DOHH2 (cell line): ENCODE measurements at regions not wholly inside any gene's neighbourhood (a gene's known extent, or its start where the extent isn't known, plus 50 kb on each side); places are given as distances from the start of the nearest gene placed in this dataset.

ENCODE experiments used
- H3F3A ChIP-seq: fragments of 200-600 bp; sonication (generic), shearing (Covaris generic); 2 replicates; pipeline ENCODE4 v1.6.0; 2016; ENCODE audit warnings: antibody characterized with exemption, mild to moderate bottlenecking; ENCODE audit not compliant: control insufficient read depth, insufficient read depth
- H3K27ac ChIP-seq: fragments of 200-600 bp; sonication (generic); 2 replicates; pipeline ENCODE4 v1.5.1; 2014; ENCODE audit warnings: low read depth, mild to moderate bottlenecking, low read length, moderate library complexity
- H3K27me3 ChIP-seq: fragments of 200-600 bp; sonication (generic); 2 replicates; pipeline ENCODE4 v1.6.1; 2014; ENCODE audit warnings: mild to moderate bottlenecking, low read length, mixed read lengths; ENCODE audit not compliant: control insufficient read depth
- H3K36me3 ChIP-seq: fragments of 200-600 bp; sonication (generic); 2 replicates; pipeline ENCODE4 v1.6.1; 2014; ENCODE audit warnings: mild to moderate bottlenecking, low read length, moderate library complexity, mixed read lengths; ENCODE audit not compliant: control insufficient read depth
- H3K4me1 ChIP-seq: fragments of 200-600 bp; sonication (generic); 2 replicates; pipeline ENCODE4 v1.6.1; 2014; ENCODE audit warnings: mild to moderate bottlenecking, low read length, mixed read lengths; ENCODE audit not compliant: control insufficient read depth
- H3K4me2 ChIP-seq: fragments of 200-600 bp; sonication (generic); 2 replicates; pipeline ENCODE4 v1.6.0; 2014; ENCODE audit warnings: mild to moderate bottlenecking, low read length, moderate library complexity
- H3K4me3 ChIP-seq: fragments of 200-600 bp; sonication (generic); 2 replicates; pipeline ENCODE4 v1.5.1; 2014; ENCODE audit warnings: mild to moderate bottlenecking, low read length, mixed read lengths
- H3K79me2 ChIP-seq: fragments of 200-600 bp; sonication (generic); 2 replicates; pipeline ENCODE4 v1.6.1; 2014; ENCODE audit warnings: mild to moderate bottlenecking, low read length, mixed read lengths; ENCODE audit not compliant: control insufficient read depth
- H3K9me2 ChIP-seq: fragments of 200-600 bp; sonication (generic); replicated peaks from 2 replicates; pipeline ENCODE4 v1.6.1; 2014; ENCODE audit warnings: mild to moderate bottlenecking, low read length, mixed read lengths; ENCODE audit not compliant: control insufficient read depth
- H3K9me3 ChIP-seq: fragments of 200-600 bp; sonication (generic); 2 replicates; pipeline ENCODE4 v1.6.1; 2014; ENCODE audit warnings: antibody characterized with exemption, low read length, mixed read lengths; ENCODE audit not compliant: control insufficient read depth, insufficient read depth
- H4K20me1 ChIP-seq: fragments of 200-600 bp; sonication (generic); 2 replicates; pipeline ENCODE4 v1.6.0; 2014; ENCODE audit warnings: low read depth, mild to moderate bottlenecking, antibody characterized with exemption, low read length, moderate library complexity; ENCODE audit not compliant: control insufficient read depth, insufficient read depth
- CTCF ChIP-seq: fragments of 200-600 bp; sonication (generic); IDR thresholded peaks from one replicate; pipeline ENCODE4 v1.5.1; 2014; ENCODE audit warnings: antibody characterized with exemption, mild to moderate bottlenecking, low read depth, low read length; ENCODE audit not compliant: poor library complexity, severe bottlenecking
- EZH2phosphoT487 ChIP-seq: fragments of 200-600 bp; sonication (generic); IDR thresholded peaks from 2 replicates; pipeline ENCODE4 v1.6.1; 2017; ENCODE audit warnings: borderline replicate concordance, mild to moderate bottlenecking, antibody characterized with exemption, low read length, moderate library complexity, mixed read lengths

- H3K27me3 ChIP-seq: no peaks in the 10 kb centered on the region
- H3K4me1 ChIP-seq: no peaks in the 10 kb centered on the region
- no peaks in the 10 kb centered on the region for H3K9me3 ChIP-seq
- H3K79me2 ChIP-seq: no peaks in the 10 kb centered on the region
- no peaks in the 10 kb centered on the region for H4K20me1 ChIP-seq
- no peak overlapping the region for H3K4me2 ChIP-seq
- no peaks in the 10 kb centered on the region for H3K36me3 ChIP-seq
- H3K9me2 ChIP-seq: no peaks in the 10 kb centered on the region
- H3K4me3 ChIP-seq: no peak overlapping the region
- TF ChIP-seq EZH2phosphoT487: no peak
- no peak for TF ChIP-seq CTCF
- no peak overlapping the region for H3K27ac ChIP-seq
- H3F3A ChIP-seq: no peaks in the 10 kb centered on the region
These were observed 475.1 kb upstream of the LARGE1 start for GRCh38 chr22:34395370-34395769.

- no peaks in the 10 kb centered on the region for H3K27me3 ChIP-seq
- no peak for TF ChIP-seq EZH2phosphoT487
- no peak for TF ChIP-seq CTCF
- no peaks in the 10 kb centered on the region for H4K20me1 ChIP-seq
- H3K4me2 ChIP-seq: no peak overlapping the region
- no peaks in the 10 kb centered on the region for H3K36me3 ChIP-seq
- H3K4me1 ChIP-seq: no peaks in the 10 kb centered on the region
- H3K27ac ChIP-seq: no peak overlapping the region
- no peaks in the 10 kb centered on the region for H3K9me3 ChIP-seq
- no peaks in the 10 kb centered on the region for H3K79me2 ChIP-seq
- no peaks in the 10 kb centered on the region for H3K9me2 ChIP-seq
- no peak overlapping the region for H3K4me3 ChIP-seq
- H3F3A ChIP-seq: no peaks in the 10 kb centered on the region
These were observed 483.4 kb upstream of the LARGE1 start for GRCh38 chr22:34403667-34404066.

GRCh38 chr22:34410111-34410510, 489.8 kb upstream of the LARGE1 start:
- no peaks in the 10 kb centered on the region for H4K20me1 ChIP-seq
- TF ChIP-seq EZH2phosphoT487 (no peak), CTCF (no peak)
- no peaks in the 10 kb centered on the region for H3K27me3 ChIP-seq
- H3K79me2 ChIP-seq: no peaks in the 10 kb centered on the region
- H3K4me2 ChIP-seq: no peak overlapping the region
- no peaks in the 10 kb centered on the region for H3K4me1 ChIP-seq
- H3K9me2 ChIP-seq: no peaks in the 10 kb centered on the region
- no peaks in the 10 kb centered on the region for H3K9me3 ChIP-seq
- no peak overlapping the region for H3K4me3 ChIP-seq
- H3K36me3 ChIP-seq: no peaks in the 10 kb centered on the region
- no peaks in the 10 kb centered on the region for H3F3A ChIP-seq
- H3K27ac ChIP-seq: no peak overlapping the region
